ENCODE measurements at regions not wholly inside any gene's neighbourhood (a gene's known extent, or its start where the extent isn't known, plus 50 kb on each side); places are given as distances from the start of the nearest gene placed in this dataset.

DNA sequence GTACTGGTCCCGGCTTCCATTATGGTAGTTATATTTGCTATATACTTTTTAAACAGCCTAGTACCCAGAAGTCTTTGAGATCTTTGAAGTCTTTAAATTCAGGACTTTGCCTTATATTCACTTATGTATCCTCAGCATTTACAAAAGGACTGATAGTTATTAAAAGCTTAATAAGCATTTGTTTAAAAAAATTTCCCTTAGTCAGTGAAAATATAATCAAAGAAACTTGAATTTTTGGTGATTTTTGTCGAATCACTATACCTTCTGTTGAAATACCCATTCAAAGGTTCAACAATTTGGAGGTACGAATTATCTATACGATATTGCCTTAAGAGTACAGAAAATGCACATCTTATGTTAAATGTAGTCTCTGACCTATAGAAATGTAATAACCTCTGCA is 721.4 kb downstream of the NSUN3 start:
- TF ChIP-seq, protein P1, sequence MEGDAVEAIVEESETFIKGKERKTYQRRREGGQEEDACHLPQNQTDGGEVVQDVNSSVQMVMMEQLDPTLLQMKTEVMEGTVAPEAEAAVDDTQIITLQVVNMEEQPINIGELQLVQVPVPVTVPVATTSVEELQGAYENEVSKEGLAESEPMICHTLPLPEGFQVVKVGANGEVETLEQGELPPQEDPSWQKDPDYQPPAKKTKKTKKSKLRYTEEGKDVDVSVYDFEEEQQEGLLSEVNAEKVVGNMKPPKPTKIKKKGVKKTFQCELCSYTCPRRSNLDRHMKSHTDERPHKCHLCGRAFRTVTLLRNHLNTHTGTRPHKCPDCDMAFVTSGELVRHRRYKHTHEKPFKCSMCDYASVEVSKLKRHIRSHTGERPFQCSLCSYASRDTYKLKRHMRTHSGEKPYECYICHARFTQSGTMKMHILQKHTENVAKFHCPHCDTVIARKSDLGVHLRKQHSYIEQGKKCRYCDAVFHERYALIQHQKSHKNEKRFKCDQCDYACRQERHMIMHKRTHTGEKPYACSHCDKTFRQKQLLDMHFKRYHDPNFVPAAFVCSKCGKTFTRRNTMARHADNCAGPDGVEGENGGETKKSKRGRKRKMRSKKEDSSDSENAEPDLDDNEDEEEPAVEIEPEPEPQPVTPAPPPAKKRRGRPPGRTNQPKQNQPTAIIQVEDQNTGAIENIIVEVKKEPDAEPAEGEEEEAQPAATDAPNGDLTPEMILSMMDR (IDR thresholded peaks at IDR 0.05) = no peak
- TF ChIP-seq EP300 (IDR thresholded peaks at IDR 0.05) = no peak
- no peak for TF ChIP-seq POLR2A (IDR thresholded peaks at IDR 0.05)
- no peak for TF ChIP-seq POLR2AphosphoS5 (IDR thresholded peaks at IDR 0.05)

All from stomach (tissue), 4 donors.